CD4-positive, alpha-beta T cell (primary cell): ENCODE measurements at regions not wholly inside any gene's neighbourhood (a gene's known extent, or its start where the extent isn't known, plus 50 kb on each side); places are given as distances from the start of the nearest gene placed in this dataset.

Experiments
- ATAC-seq: fragments of 200-7000 bp; cut with Tn5 transposase; one replicate; pipeline ENCODE4 v1.10.0; 2022; ENCODE audit warnings: mild to moderate bottlenecking; ENCODE audit not compliant: poor library complexity
- CTCF ChIA-PET: fragments of 350-600 bp; sonication (Branson Sonifier 250); formaldehyde crosslinking; loops from one replicate; lab custom pipeline; 2021; ENCODE audit warnings: antibody characterized with exemption, inconsistent platforms; lab: Charles Lee
- POLR2A ChIA-PET: fragments of 350-600 bp; sonication (Branson Sonifier 250); formaldehyde crosslinking; loops from one replicate; lab custom pipeline; 2021; ENCODE audit warnings: antibody characterized with exemption, inconsistent platforms; lab: Charles Lee
- DNase-seq, 14 experiments: peaks; one replicate each; pipeline ENCODE4 v3.0.0-alpha.2; 2013 to 2020; ENCODE audit warnings: mixed read lengths in 2 of 14
- H3K27ac ChIP-seq, 2 donors: one replicate each; pipeline versions ENCODE4 v1.5.1 to v1.7.0; 2013; ENCODE audit warnings: low read length in 2 of 2, low read depth in 1 of 2, mild to moderate bottlenecking in 1 of 2
- H3K27me3 ChIP-seq, 2 experiments: 1 replicate in 1 of 2; 2 replicates in 1 of 2; pipeline versions ENCODE4 v1.6.1 to v1.7.0; 2013; ENCODE audit warnings: low read length in 2 of 2, control low read depth in 1 of 2, mild to moderate bottlenecking in 1 of 2, moderate library complexity in 1 of 2; ENCODE audit not compliant: insufficient read depth in 2 of 2, control insufficient read depth in 1 of 2
- H3K36me3 ChIP-seq: one replicate; pipeline ENCODE4 v1.6.1; 2013; ENCODE audit warnings: low read length, control low read depth; ENCODE audit not compliant: insufficient read depth
- H3K4me1 ChIP-seq: one replicate; pipeline ENCODE4 v1.6.1; 2013; ENCODE audit warnings: low read length, control low read depth; ENCODE audit not compliant: insufficient read depth
- H3K4me3 ChIP-seq: one replicate; pipeline ENCODE4 v1.5.1; 2013; ENCODE audit warnings: mild to moderate bottlenecking, low read length, moderate library complexity
- H3K9me3 ChIP-seq, 2 experiments: 1 replicate in 1 of 2; 2 replicates in 1 of 2; pipeline versions ENCODE4 v1.6.1 to v1.7.0; 2013; ENCODE audit warnings: low read length in 2 of 2, mild to moderate bottlenecking in 2 of 2, control low read depth in 1 of 2, moderate library complexity in 1 of 2; ENCODE audit not compliant: control insufficient read depth in 1 of 2, insufficient read depth in 1 of 2
- H3K27ac Mint-ChIP-seq: one replicate; pipeline ENCODE4 v1.8.0; 2020; ENCODE audit warnings: mixed read lengths
- H3K27me3 Mint-ChIP-seq: one replicate; pipeline ENCODE4 v1.8.0; 2021; ENCODE audit warnings: mixed read lengths
- H3K36me3 Mint-ChIP-seq: one replicate; pipeline ENCODE4 v1.8.0; 2021; ENCODE audit warnings: low read depth, mixed read lengths
- H3K4me1 Mint-ChIP-seq: one replicate; pipeline ENCODE4 v1.8.0; 2021; ENCODE audit warnings: low read depth, mixed read lengths
- H3K4me3 Mint-ChIP-seq: one replicate; pipeline ENCODE4 v1.8.0; 2020; ENCODE audit warnings: mild to moderate bottlenecking, mixed read lengths
- H3K9me3 Mint-ChIP-seq: one replicate; pipeline ENCODE4 v1.8.0; 2020; ENCODE audit warnings: mixed read lengths
- intact Hi-C, 2 experiments: fragments of 100-400 bp; cut with DNase I in 1 of 2; cut with micrococcal nuclease in 1 of 2; formaldehyde crosslinking; loops; one replicate each; pipeline versions ENCODE4 v1.15.1 to v1.9.0; 2023 to 2025; cut with DNase I, micrococcal nuclease
- TF ChIP-seq, protein P1 (sequence below): fragments of 200-600 bp; IDR thresholded peaks from one replicate; pipeline ENCODE4 v1.8.0; 2022; ENCODE audit warnings: antibody characterized with exemption, mild to moderate bottlenecking

DNA sequence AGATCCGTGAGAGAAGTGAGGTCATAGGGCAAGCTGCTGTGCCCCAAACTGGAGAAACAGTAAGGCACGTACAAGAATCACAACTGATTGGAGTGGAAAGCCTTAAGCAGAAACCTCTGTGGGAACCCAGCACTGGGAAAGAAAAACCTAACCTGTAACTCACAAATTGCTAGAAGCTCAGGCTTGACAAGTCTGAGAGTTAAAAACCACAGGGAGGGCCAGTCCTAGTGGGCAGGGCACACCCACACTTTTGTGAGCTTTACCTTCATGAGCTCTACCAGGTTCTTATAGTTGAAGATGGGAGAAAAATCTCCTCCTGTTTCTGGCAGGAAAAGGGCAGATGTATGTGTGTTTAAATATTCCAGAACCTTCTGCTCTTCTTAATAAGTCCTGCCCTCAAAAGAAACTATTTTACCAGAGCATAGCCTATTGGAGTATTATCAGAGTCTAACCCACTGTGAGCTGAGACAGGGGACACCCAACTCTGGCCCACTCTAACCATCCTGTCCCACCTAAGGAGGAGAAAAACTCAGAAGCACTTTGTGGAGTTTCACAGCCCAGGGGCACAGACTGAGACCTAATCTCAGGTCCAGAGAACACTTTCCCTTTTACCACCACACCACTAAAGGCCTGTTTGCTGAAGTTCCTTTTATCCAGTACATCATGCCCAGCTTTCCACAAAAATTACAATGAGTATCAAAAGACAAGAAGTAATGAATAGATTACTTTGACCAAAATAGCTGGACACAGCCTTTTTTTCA, 1265.7 kb upstream of the CHAC2 start:
- Histone ChIP-seq H3K9me3 (peaks cover 7 to 9% of the 10 kb centered on the region in 2 experiments), H3K27me3 (no peaks in the 10 kb centered on the region), H3K4me1 (no peaks in the 10 kb centered on the region), H3K27ac (no peak overlapping the region), H3K36me3 (no peaks in the 10 kb centered on the region), H3K4me3 (no peak overlapping the region)
- intact Hi-C loops: no loop called here
- H3K4me3 Mint-ChIP-seq: no peak overlapping the region
- no peaks in the 10 kb centered on the region for H3K36me3 Mint-ChIP-seq
- no peaks in the 10 kb centered on the region for H3K27me3 Mint-ChIP-seq
- peaks cover 8% of the 10 kb centered on the region for H3K9me3 Mint-ChIP-seq
- H3K4me1 Mint-ChIP-seq: no peaks in the 10 kb centered on the region
- TF ChIP-seq, protein P1, sequence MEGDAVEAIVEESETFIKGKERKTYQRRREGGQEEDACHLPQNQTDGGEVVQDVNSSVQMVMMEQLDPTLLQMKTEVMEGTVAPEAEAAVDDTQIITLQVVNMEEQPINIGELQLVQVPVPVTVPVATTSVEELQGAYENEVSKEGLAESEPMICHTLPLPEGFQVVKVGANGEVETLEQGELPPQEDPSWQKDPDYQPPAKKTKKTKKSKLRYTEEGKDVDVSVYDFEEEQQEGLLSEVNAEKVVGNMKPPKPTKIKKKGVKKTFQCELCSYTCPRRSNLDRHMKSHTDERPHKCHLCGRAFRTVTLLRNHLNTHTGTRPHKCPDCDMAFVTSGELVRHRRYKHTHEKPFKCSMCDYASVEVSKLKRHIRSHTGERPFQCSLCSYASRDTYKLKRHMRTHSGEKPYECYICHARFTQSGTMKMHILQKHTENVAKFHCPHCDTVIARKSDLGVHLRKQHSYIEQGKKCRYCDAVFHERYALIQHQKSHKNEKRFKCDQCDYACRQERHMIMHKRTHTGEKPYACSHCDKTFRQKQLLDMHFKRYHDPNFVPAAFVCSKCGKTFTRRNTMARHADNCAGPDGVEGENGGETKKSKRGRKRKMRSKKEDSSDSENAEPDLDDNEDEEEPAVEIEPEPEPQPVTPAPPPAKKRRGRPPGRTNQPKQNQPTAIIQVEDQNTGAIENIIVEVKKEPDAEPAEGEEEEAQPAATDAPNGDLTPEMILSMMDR: no peak
- no peak for ATAC-seq
- no peak overlapping the region for H3K27ac Mint-ChIP-seq
- POLR2A ChIA-PET: no interaction called here
- DNase-seq: no peak
- CTCF ChIA-PET: interaction anchor here (0.7 kb wide), 1 partner anchor 1873 kb away, joined by 3 read pairs; no protein-coding TSS in a partner anchor

DNA sequence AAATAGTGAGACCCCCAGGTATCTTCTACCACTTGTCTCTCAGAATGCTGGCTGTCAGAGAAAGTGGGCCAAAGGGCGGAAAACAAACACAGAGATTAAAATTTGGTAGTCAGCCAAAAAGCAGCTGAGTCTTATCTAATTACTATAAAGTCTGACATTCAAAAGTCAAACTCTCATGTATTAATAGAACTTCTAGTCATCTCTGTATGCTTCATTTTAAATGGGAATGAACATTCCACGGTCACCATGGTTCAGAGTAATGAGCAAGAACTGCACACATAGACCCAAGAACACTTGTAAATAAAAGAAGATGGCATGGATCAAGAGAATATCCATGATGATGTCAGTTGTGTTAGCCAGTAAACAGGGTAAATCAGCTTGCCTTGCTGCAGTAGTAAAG, 1267.0 kb upstream of the CHAC2 start:
- Mint-ChIP-seq H3K4me3 (no peak overlapping the region), H3K4me1 (no peaks in the 10 kb centered on the region), H3K27ac (no peak overlapping the region), H3K27me3 (no peaks in the 10 kb centered on the region), H3K9me3 (peaks cover 9% of the 10 kb centered on the region), H3K36me3 (no peaks in the 10 kb centered on the region)
- TF ChIP-seq, protein P1: no peak
- H3K4me1 ChIP-seq: no peaks in the 10 kb centered on the region
- ChIA-PET CTCF (no interaction called here), POLR2A (no interaction called here)
- intact Hi-C loops: no loop called here
- peaks cover 6 to 7% of the 10 kb centered on the region in 2 experiments for H3K9me3 ChIP-seq
- no peak for ATAC-seq
- no peaks in the 10 kb centered on the region for H3K27me3 ChIP-seq
- no peaks in the 10 kb centered on the region for H3K36me3 ChIP-seq
- no peak for DNase-seq
- H3K4me3 ChIP-seq: no peak overlapping the region
- H3K27ac ChIP-seq: no peak overlapping the region

DNA sequence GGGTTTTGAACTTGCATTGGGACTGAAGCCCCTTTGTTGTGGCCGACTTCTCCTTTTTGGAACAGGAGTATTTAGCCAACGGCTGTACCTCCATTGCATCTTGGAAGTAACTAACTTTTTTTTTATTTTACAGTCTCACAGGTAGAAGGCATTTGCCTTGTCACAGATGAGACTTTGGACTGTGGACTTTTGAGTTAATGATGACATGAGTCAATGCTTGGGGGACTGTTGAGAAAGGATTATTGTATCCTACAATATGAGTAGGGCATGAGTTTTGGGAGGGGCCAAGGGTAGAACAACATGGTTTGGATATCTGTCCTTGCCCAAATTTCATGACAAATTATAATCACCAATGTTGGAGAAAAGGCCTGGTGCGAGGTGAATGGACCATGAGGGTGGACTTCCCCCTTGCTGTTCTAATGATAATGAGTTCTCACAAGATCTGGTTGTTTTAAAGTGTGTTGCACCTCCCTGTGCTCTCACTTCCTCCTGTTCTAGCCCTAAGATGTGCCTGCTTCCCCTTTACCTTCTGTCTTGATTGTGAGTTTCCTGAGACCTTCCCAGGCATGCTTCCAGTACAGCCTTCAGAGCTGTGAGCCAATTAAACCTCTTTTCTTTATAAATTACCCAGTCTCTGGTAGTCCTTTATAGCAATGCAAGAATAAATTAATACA, 1269.4 kb upstream of the CHAC2 start:
- Mint-ChIP-seq H3K36me3 (no peaks in the 10 kb centered on the region), H3K27ac (no peak overlapping the region), H3K4me3 (no peak overlapping the region), H3K4me1 (no peaks in the 10 kb centered on the region), H3K27me3 (no peaks in the 10 kb centered on the region), H3K9me3 (peaks cover 10% of the 10 kb centered on the region)
- Histone ChIP-seq H3K27ac (no peak overlapping the region), H3K4me3 (no peak overlapping the region), H3K4me1 (no peaks in the 10 kb centered on the region), H3K27me3 (no peaks in the 10 kb centered on the region), H3K36me3 (no peaks in the 10 kb centered on the region), H3K9me3 (peaks cover 6 to 7% of the 10 kb centered on the region in 2 experiments)
- TF ChIP-seq, protein P1: no peak
- no peak for DNase-seq
- intact Hi-C loops: no loop called here
- no peak for ATAC-seq
- CTCF ChIA-PET: no interaction called here
- POLR2A ChIA-PET: no interaction called here
